Testis (tissue), 2 donors: ENCODE measurements at regions not wholly inside any gene's neighbourhood (a gene's known extent, or its start where the extent isn't known, plus 50 kb on each side); places are given as distances from the start of the nearest gene placed in this dataset.

Experiments used
- DNase-seq: peaks from one replicate; pipeline ENCODE4 v3.0.0-alpha.2; 2019
- H3K27ac ChIP-seq, 2 donors: fragments of 200-600 bp; sonication (generic); one replicate each; pipeline ENCODE4 v1.5.1; 2019
- H3K27me3 ChIP-seq: fragments of 200-600 bp; sonication (generic); one replicate; pipeline ENCODE4 v1.5.1; 2019
- H3K36me3 ChIP-seq: fragments of 200-600 bp; sonication (generic); one replicate; pipeline ENCODE4 v1.5.1; 2017; ENCODE audit warnings: low read depth; ENCODE audit errors: missing control alignments
- H3K4me1 ChIP-seq: fragments of 200-600 bp; sonication (generic); one replicate; pipeline ENCODE4 v1.5.1; 2019
- H3K4me3 ChIP-seq, 2 donors: fragments of 200-600 bp; sonication (generic); one replicate each; pipeline ENCODE4 v1.5.1; 2017 to 2019
- H3K9me3 ChIP-seq: fragments of 200-600 bp; sonication (generic); one replicate; pipeline ENCODE4 v1.5.1; 2017
- CTCF ChIP-seq, 3 experiments: fragments of 450-650 bp in 2 of 3; fragments of 200-600 bp in 1 of 3; sonication (generic) in 1 of 3; IDR thresholded peaks; one replicate each; pipeline ENCODE4 v1.5.1; 2016 to 2019; ENCODE audit warnings: antibody characterized with exemption in 3 of 3, mild to moderate bottlenecking in 2 of 3, moderate library complexity in 1 of 3
- POLR2A ChIP-seq: fragments of 450-650 bp; IDR thresholded peaks from one replicate; pipeline ENCODE4 v1.6.1; 2017; ENCODE audit warnings: antibody characterized with exemption, mild to moderate bottlenecking, moderate library complexity
- WGBS, 2 donors: methylation state at CpG; one replicate each; pipeline ENCODE4 v1.1.5; 2018; 5-methylcytosine and 5-hydroxymethylcytosine counted together
- intact Hi-C: fragments of 100-400 bp; cut with DNase I; formaldehyde crosslinking; loops from one replicate; pipeline ENCODE4 v1.15.1; 2023; ENCODE audit warnings: low total_unique reads

- WGBS, 2 donors: 52 to 85% methylated on average over 1 of the region's 1 CpG
- DNase-seq: no peak
- Histone ChIP-seq H3K9me3 (no peaks in the 10 kb centered on the region), H3K27me3 (no peaks in the 10 kb centered on the region), H3K4me1 (no peaks in the 10 kb centered on the region), H3K27ac (no peak overlapping the region), H3K4me3 (no peak overlapping the region), H3K36me3 (no peaks in the 10 kb centered on the region)
- TF ChIP-seq POLR2A (no peak), CTCF (IDR thresholded peaks at IDR 0.05) (no peak)
- intact Hi-C loops: no loop called here
Measured at GRCh38 chr7:81626008-81626407, 143.8 kb downstream of the HGF start.

GRCh38 chr7:81624650-81625631 is 144.9 kb downstream of the HGF start:
- no peaks in the 10 kb centered on the region for H3K4me1 ChIP-seq
- intact Hi-C loops: no loop called here
- no peak overlapping the region for H3K27ac ChIP-seq
- H3K36me3 ChIP-seq: no peaks in the 10 kb centered on the region
- no peak for TF ChIP-seq CTCF (IDR thresholded peaks at IDR 0.05)
- no peak for TF ChIP-seq POLR2A
- WGBS, 2 donors: 71 to 72% methylated on average over 6 of the region's 6 CpGs
- no peaks in the 10 kb centered on the region for H3K27me3 ChIP-seq
- no peak for DNase-seq
- no peak overlapping the region for H3K4me3 ChIP-seq
- no peaks in the 10 kb centered on the region for H3K9me3 ChIP-seq

GRCh38 chr7:81624021-81624592 is 145.7 kb downstream of the HGF start:
- intact Hi-C loops: no loop called here
- TF ChIP-seq POLR2A (no peak), CTCF (IDR thresholded peaks at IDR 0.05) (no peak)
- H3K36me3 ChIP-seq: no peaks in the 10 kb centered on the region
- 85 to 93% methylated on average over 1 of the region's 1 CpG for WGBS, 2 donors
- H3K4me3 ChIP-seq: no peak overlapping the region
- no peak for DNase-seq
- no peak overlapping the region for H3K27ac ChIP-seq
- H3K27me3 ChIP-seq: no peaks in the 10 kb centered on the region
- no peaks in the 10 kb centered on the region for H3K9me3 ChIP-seq
- H3K4me1 ChIP-seq: no peaks in the 10 kb centered on the region

- H3K9me3 ChIP-seq: no peaks in the 10 kb centered on the region
- H3K4me3 ChIP-seq: no peak overlapping the region
- intact Hi-C loops: no loop called here
- H3K36me3 ChIP-seq: no peaks in the 10 kb centered on the region
- TF ChIP-seq CTCF (IDR thresholded peaks at IDR 0.05): no peak
- no peak for TF ChIP-seq POLR2A
- DNase-seq: no peak
- 92 to 100% methylated on average over 1 of the region's 1 CpG for WGBS, 2 donors
- no peak overlapping the region for H3K27ac ChIP-seq
- H3K4me1 ChIP-seq: no peaks in the 10 kb centered on the region
- H3K27me3 ChIP-seq: no peaks in the 10 kb centered on the region
Measured at GRCh38 chr7:81623251-81623855, 146.5 kb downstream of the HGF start.
